ENCODE measurements at regions not wholly inside any gene's neighbourhood (a gene's known extent, or its start where the extent isn't known, plus 50 kb on each side); places are given as distances from the start of the nearest gene placed in this dataset.
A peak's percentile ranks its signal among the peaks of the same experiment; 100 is the strongest.

DNA sequence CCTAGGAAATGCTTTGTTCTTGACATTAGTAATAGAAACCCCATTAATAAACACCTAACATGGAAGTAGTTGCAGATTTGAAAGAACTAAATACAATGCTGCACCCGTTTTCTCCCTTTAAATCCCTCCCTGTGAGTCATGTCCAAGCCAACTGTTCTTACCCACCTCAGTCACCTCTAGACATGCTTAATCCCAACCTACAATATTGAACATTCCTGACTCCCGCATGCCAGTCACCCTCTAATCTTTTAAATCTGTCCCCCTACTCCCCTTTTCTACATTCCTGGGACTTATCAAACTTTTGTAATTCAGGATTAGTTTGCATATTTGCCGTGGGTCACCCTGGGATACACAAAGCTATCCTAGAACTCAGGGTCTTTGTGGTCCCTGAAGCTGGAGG lies 374.6 kb downstream of the IRS1 start:
- DNase-seq: no peak

DNA sequence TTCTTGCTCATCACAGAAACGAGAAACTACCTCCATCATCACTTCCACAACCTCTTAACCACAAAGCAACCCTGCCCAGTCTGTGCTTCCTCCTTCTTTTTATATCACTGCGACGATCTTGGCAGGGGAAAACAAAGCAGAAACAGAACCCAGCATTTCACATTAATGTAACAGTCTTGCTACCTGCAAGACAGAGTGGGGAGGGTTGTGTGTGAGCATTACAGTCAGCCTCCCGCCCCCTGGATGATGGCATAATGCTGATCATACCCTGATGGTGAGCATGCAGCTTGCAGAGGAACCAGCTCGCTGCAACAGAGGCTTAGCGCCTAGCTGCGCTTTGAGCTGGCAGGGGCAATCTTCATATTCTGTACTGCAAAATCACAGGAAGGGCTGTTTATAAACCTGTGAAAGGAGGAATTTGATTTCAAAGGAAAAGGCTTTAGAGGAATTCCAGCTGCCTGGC lies 376.1 kb downstream of the IRS1 start:
- peak; percentile 52 for DNase-seq

DNA sequence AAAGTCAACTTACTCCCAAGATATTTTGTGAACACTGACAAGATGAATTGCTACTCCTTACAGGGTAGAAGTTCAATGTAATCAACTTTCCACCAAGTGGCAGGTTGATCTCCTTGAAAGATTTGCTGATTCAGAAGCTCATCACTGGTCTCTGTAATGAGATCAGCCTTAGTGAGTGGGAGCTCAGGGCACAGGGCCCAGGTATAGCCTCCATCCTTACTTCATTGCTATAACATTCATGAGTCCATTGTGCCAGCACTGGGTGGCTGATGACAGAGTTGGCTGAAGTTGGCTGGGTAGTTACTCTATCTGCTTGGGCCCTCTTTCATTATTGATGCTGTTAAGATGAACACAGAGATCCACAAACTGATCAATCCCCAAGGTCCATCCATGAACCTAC lies 379.0 kb downstream of the IRS1 start:
- no peak for DNase-seq

DNA sequence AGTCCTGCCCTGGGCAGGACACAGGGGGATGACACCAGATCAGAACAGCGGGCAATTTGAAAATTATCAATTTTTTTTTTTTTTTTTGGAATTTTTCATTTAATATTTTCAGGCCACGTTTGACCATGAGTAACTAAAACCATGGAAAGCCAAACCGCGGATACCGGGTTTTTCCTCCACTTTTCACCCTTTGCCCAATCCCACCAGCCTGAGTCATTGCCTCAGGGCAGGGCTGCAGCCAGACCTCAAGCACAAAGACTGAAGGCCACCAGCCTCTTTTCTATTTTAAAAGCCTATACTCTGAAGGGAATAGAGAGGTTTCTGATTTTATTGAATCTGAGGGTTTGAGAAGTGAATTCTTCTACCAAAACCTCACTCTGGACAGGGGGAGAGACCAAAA lies 381.1 kb downstream of the IRS1 start:
- no peak for DNase-seq

DNA sequence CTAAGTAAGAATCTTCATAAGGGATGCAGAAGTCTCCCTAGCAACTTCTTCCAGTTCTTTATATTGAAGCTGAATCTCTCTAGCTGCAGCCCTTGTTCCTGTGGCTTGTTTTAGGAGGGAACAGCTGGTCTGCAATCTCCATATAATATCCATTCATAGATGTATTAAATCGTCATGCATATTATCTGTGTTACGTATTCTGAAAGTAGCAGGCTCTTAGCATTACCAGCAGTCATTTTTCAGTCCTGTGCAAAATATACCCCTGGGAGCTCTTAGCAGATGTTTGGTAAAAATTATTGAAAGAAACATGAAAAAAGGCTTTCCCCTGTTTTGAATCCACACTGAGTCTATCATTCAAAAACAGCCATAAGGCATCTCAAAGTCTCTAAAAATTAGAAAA lies 385.3 kb downstream of the IRS1 start:
- DNase-seq: no peak

DNA sequence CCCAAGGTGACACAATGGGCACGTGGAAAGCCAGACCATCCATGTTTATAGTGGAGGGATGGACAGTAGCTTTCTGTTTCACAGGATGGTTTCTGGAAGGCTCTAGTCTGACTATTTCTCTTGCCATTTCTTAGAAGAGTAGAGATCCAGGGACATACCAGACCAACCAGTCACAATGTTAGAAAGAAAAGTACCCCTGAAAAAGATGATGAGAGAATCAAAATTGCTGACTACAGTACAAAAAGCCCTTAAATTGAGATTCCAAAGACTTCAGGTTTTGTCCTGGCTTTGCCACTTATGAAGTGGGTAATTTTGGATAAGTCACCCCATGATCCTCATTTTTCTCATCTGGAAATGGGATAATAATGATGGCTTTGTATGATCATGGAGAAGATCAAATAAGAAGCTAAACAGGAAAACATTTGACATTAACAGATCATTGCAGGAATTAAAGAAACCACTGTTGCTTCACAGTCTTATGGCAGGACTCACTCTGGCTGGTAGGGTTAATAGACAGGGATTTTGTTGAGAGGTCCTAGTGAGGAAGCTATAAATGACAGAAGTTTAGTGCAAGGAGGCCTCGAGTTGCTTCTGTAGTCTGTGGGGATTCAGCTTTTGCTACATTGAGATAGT lies 386.0 kb downstream of the IRS1 start:
- DNase-seq: no peak

DNA sequence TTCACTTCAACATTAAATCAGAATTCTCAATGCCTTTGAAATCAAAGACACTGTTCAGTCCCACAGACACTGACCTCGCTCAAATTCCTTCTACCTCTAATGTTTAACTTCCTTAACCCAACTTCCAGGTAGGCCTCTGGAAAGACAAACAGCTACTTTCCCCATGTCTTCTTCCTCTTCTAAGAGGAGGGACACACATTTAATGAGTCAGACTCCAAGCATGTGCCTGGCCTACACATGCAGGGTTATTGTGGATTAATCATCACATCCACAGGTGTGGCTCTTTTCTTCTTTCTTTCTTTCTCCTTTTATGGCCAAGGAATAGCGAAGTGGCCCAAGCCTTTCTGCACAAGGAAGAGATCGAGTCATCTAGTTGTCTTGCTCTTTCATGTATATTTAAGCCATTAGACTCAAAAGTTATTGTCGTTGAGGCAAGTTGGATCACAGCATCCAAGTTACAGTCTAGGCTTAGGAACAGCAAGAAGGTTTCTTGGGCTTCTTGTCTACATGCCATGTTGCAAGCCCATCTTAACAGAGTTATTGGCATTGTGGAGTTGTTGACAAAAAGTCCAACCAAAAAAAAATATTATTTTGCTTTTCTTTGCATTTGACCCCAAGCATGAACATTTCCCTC lies 387.8 kb downstream of the IRS1 start:
- no peak for DNase-seq

DNA sequence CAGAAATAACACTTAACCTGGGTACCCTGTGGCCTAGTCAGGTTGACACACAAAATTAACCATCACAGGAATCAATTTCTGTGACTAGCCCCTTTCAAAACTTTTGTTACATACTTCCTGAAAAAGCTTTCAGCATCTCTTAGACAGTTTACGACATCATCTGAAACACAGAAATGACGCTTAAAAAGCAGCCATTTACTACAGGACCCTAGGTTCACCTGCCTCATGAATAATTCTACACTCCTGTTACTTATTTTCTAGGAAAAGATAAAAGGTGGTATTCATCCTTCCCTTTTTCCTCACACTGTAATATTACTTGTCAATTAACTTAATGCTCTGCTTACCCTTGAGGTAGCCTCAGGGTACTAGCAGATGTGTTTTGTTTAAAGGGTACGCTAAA lies 388.4 kb downstream of the IRS1 start:
- DNase-seq: no peak

DNA sequence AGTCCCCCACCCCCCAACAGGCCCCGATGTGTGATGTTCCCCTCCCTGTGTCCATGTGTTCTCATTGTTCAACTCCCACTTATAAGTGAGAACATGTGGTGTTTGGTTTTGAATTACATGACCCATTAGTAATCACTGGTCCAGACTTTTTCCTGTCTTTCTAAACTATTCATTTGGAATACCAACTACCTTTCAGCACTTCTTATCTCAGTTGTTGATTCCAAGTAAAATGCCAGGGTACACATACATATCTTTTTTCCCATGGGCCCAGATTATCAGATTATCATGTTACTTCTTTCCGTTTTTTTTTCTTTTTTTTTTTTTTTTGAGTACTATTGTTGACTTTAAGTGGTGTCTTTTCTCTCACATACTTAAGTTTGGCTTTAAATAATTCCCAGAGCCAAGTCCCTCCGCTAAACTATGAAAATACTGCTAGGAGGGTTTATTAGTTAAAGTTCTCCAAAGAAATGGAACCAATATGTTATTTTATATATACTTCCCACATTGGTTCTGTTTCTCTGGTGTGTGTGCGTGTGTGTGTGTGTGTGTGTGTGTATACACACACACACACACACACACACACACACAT lies 389.3 kb downstream of the IRS1 start:
- DNase-seq: no peak

DNA sequence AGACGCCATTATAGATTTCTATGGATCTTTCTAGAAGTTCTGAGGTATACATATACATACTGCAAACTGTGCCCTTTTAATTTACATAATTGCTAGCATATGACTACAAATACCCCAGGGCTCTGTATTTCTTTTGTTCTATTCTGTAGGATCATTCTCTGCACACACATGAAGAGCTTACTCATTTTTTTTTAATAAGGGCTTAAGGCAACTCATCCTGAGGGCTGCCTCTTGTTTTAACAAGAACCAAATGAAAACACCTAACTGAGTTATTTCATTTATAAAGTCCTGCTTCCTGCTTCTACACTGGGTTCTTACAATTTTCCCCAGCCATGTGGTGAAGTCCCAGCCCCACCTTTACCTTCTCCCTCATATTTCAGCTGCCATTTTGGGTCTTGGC lies 390.5 kb downstream of the IRS1 start:
- no peak for DNase-seq

DNA sequence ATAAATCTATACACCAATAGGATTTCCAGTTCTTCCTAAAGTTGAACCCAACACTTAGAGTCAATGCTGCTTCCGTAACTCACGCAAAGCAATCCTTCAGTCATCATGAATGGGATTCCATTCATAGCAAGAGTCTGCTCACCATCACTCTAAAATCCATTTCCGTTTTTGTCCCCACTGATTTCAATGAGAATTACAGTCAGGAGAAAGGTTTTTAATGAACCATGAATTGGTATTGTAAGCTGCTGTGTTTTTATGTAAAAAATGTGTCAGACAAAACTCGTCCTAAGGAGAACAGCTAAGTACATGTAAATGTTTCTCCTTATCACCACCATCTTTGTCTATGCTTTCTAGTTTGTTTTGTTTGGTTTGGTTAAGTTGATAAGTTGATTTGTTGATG lies 391.5 kb downstream of the IRS1 start:
- no peak for DNase-seq

DNA sequence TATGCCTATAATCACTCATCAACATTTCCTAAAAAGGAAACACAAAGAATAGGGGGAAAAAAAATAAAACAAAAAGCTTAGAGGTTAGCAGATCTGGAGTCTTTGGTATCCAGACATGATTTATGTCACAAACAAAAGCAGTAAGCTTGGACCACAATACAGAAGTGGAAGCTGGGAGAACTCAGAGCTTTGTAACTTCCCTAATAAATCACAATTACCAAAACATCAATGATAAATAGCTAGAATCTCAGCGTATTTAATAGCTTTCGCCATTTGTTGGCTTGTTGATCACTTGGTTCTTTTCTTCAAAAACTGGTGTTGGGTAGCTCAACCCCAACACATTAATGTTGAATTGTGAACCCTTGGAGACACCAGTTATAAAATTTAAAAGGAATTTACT lies 392.5 kb downstream of the IRS1 start:
- DNase-seq: no peak

DNA sequence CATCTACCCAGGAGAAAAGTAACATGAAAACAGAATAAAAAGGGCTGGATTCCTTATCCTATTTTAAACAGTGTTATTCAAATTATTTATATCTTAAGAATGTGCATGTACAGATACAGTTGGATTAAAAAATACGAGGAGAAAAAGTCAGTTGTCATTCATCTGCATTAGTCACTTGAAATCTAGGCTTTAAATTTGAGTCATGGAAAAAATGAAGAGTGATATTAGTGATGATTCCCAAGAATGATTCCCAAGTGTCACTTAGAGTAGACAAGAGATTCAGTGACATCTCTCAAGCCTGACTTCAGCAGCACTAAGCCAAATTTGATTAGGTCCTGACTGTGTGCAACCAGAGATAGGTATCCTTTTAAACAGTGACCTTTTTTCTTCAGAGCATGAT lies 394.2 kb downstream of the IRS1 start:
- no peak for DNase-seq

DNA sequence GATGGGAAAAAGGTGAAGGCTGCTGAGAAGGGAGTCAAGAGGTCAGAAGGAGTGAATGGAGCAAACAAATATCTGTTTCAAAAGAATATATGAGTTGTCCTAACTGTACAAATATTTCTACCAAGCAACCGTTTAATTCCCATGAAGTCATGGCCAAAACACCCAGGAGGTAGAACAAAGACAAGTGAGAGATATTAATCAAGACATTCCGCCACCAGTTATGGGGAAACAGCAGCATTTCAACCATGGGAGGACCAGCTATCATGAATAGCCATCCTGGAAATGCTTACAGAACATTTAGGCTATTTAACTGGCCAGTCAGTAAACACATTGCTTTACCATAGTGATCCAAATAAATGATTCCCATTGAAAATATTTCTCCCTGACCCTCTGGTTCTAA lies 396.3 kb downstream of the IRS1 start:
- DNase-seq: no peak

DNA sequence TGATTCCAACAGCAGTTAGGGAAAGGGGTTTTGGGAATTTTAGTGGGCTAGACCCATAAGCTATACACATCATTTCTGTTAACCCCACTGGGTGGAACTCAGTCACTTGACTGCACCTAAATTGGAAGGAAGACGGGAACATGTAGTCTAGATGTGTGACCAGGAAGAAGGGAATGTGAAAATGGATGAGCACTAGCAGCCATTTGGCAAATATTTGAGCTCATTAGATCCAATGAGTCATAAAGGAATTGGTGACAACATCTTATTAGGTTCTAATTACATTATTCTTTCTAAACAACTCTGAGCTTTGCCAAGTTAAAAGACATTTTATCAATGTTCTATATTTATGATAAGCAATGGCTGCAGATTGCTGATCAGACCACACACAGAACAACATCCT lies 400.6 kb downstream of the IRS1 start:
- DNase-seq: no peak

DNA sequence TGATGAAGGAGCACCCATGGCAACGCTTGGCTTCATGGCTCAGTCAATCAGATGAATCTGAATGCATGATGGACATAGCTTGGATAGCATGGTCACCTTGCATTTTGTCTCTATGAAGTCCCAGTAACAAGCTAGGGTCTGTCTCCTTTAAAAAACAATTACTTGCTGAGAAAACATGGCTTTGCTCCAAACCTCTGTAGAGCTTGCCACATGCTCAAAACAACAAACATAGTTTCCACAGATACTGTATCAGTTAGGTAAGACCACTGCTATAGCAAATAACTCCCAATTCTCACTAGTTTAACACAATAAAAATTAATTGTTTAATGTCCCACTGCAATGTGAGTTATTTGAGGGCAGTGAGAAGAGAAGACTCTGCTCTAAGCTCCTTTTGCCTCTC lies 401.0 kb downstream of the IRS1 start:
- no peak for DNase-seq

DNA sequence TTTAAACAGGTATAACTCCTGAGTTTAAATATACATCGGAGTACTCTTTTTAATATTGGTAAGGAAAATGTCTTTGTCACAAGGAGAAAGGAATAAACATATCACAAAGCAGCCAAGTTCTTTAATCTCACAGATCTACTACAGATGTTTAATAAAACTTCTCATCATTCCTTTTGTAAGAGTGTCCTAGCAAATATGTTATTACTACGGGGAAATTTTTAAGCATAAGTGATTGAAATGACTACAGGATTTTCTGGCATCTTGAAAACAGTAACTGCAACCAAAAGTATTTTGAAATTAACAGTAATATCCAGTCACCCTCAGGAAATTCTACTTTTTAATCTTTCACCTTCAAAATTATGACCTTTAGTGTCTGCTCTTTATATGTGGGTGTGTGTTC lies 403.1 kb downstream of the IRS1 start:
- DNase-seq: no peak

DNA sequence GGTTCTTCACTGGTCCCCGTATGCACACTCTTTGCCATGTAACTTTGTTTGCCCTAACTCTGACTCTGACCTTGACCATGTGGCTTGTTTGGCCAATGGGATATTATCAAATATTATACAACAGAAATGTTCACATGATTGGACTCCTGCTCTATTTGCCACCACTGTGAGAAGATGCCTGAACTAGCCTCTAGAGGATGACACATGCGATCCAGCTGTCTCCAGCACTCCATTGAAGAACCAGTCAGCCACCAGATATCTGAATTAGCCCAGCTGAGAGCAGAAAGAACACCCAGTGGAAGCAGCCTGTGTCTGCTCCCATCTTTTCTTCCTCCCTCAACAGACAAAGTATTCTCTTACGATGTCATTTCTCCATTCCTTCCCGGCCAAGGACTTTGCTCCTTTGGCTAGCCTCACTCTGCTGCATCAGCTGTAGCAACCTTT lies 412.1 kb downstream of the IRS1 start:
- no peak for DNase-seq

DNA sequence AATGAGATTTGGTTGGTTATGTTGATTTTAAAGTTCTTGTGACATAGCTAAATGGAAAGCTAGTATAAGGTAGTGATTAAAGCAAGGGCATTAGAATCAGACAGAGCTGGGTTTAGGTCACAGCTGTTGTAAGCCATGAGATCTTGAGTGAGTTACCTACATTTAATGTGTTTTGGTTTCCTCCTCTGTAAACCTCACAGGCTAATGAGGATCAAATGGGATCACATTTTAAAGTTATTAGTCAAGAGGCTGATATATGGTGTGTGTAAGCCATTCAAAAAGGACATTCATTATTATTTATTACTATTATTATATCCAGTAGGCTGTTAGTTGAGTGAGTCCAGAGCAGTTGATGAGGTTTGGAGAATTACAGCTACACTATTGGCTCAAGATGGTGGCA lies 416.2 kb downstream of the IRS1 start:
- no peak for DNase-seq

DNA sequence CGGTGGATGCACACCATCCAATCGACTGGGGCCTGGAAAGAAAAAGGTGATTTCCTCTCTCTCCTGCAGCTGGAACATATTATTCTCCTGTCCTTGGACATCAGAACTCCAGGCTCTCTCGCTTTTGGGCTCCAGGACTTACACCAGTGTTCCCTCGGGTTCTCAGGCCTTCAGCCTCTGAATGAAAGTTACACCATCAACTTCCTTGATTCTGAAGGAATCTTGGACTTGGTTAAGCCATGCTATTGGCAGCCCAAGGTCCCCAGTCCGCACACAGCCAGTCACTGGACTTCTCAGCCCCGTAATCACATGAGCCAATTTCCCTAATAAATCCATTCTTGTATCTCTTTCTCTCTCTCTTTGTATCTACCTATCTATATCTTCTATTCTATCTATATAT lies 418.9 kb downstream of the IRS1 start:
- DNase-seq: no peak

DNA sequence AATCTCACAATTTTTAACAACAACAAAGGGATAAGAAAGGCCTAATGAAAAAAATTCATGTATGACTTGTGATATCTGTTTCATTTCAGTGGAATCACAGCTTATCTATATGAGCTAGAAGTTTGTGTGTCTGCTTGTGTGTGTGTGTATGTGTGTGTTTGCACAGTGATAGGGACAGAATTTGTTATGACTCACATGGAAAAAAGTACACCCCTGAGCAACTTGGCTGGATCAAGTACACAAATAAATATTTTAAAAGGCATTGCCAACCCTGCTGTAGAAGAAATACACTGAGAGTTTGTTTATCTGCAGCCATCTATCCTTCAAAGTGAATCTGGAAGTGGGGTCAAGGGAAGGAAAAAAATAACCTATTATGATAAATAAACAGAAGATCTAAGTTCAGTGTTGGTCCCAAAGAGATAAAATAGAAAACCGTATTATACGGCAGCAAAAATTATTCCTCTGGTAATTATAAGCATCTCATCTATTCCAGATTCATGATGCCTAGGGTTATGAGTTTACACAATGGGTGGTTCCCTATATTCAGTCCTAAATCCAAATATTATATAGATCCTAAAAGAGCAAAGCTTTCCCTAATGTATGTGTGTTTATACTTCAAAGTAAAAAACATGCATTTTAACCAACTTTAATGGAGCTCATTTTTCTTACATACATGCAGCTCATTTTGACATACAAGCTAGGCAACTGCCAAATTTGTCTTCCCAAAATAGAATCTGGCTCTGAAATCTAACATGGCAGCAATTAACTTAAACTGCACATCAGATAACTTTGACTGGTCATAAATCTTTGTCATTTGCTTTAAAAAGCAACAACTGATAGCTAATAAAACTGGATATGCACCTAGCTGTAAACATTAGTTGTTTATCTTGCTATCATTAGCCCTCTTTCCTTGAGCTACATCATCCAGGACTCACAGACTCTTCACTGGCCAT lies 420.6 kb downstream of the IRS1 start:
- DNase-seq: no peak

DNA sequence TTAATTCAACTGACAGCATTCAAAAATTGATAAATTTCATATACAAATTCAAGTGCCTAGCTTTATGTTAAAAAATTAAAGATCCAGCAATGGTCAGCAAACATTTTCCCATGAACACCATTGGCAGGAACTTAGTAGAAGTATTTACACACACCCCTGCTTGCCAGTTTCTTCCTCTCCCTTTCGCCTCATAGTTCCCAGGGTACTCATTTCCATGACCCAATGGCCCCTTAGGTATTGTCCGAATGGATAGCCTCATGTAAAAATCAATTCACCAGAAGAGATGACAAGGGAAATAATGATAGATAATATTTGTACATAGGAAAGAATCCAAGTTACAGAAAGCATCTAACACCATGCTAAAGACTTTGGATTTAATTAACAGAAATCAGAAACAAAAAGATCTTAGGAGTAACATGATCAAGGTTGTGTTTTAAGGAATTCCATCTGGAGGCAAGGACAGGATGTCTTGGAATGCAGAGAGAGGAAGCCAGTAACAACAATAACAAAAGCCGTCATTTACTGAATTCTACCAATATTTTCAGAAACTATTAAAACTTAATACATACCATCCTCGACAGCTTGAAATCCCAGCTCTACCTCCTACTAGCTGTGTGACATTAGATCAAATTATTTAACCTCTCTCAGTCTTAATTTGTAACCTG lies 423.0 kb downstream of the IRS1 start:
- no peak for DNase-seq

DNA sequence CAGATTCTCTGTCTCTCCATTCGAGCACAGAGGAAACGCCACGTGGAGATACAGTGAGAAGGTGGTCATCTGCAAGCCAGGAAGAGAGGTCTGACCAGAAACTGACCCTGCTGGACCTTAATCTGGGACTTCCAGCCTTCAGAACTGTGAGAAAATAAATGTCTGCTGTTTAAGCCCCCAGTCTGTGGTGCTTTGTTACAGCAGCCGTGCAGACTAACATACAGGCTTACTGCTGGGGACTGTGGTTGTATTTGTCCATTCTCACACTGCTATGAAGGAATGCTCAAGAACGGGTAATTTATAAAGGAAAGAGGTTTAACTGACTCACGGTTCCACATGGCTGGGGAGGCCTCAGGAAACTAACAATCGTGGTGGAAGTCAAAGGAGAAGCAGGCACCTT lies 432.7 kb downstream of the IRS1 start:
- no peak for DNase-seq

Measured in CD4-positive, alpha-beta T cell treated with Interleukin-21 for 1 hour (primary cell).